Left lung (tissue), 4 donors: ENCODE measurements at regions not wholly inside any gene's neighbourhood (a gene's known extent, or its start where the extent isn't known, plus 50 kb on each side); places are given as distances from the start of the nearest gene placed in this dataset.
A peak's percentile ranks its signal among the peaks of the same experiment; 100 is the strongest.

Source experiments
- ATAC-seq: fragments of 200-7000 bp; cut with Tn5 transposase; one replicate; pipeline ENCODE4 v1.9.1; 2020; ENCODE audit warnings: moderate library complexity
- DNase-seq, 4 donors: peaks; one replicate each; pipeline ENCODE4 v3.0.0-alpha.2; 2013 to 2020
- H3K27ac ChIP-seq, 2 donors: fragments of 200-600 bp; sonication (generic) in 1 of 2; one replicate each; pipeline versions ENCODE4 v1.5.0 to v1.8.0; 2020 to 2021
- H3K27me3 ChIP-seq, 2 donors: fragments of 200-600 bp; sonication (generic) in 1 of 2; one replicate each; pipeline versions ENCODE4 v1.5.0 to v1.8.0; 2020 to 2021
- H3K36me3 ChIP-seq, 2 donors: fragments of 200-600 bp; sonication (generic) in 1 of 2; one replicate each; pipeline versions ENCODE4 v1.5.0 to v1.8.0; 2020 to 2021
- H3K4me1 ChIP-seq, 2 donors: fragments of 200-600 bp; one replicate each; pipeline ENCODE4 v1.8.0; 2021
- H3K4me3 ChIP-seq, 2 donors: fragments of 200-600 bp; sonication (generic) in 1 of 2; one replicate each; pipeline versions ENCODE4 v1.5.0 to v1.8.0; 2020 to 2021; ENCODE audit warnings: mild to moderate bottlenecking in 1 of 2
- H3K9me3 ChIP-seq, 2 donors: fragments of 200-600 bp; sonication (generic) in 1 of 2; one replicate each; pipeline versions ENCODE4 v1.5.0 to v1.8.0; 2020 to 2021
- CTCF ChIP-seq, 2 donors: fragments of 200-600 bp; sonication (generic) in 1 of 2; IDR thresholded peaks; one replicate each; pipeline versions ENCODE4 v1.5.0 to v1.8.0; 2021; ENCODE audit warnings: antibody characterized with exemption in 2 of 2
- intact Hi-C, 2 donors: fragments of 100-400 bp; cut with DNase I; formaldehyde crosslinking; loops; one replicate each; pipeline versions ENCODE4 v1.11.2 to v1.14.2; 2022
- donor health status: DM: no; HTN: yes; CAD: no.
- donor health status: DM: no; HTN: no; CAD: no.

- Histone ChIP-seq H3K4me3 (no peak overlapping the region), H3K27ac (no peak overlapping the region), H3K4me1 (peaks cover 3 to 8% of the 10 kb centered on the region in 2 donors), H3K27me3 (no peaks in the 10 kb centered on the region), H3K9me3 (no peaks in the 10 kb centered on the region), H3K36me3 (no peaks in the 10 kb centered on the region)
- DNase-seq (no peak), ATAC-seq (no peak)
- intact Hi-C loops = no loop called here
- no peak for TF ChIP-seq CTCF (IDR thresholded peaks at IDR 0.05)
Measured at GRCh38 chr1:47554901-47555300, 117.1 kb downstream of the FOXD2 start.

GRCh38 chr1:47555306-47555705 is 117.5 kb downstream of the FOXD2 start:
- TF ChIP-seq CTCF (IDR thresholded peaks at IDR 0.05) = no peak
- DNase-seq (peak in 1 of 4 donors; percentile 55), ATAC-seq (peak; percentile 73)
- no peak overlapping the region for H3K27ac ChIP-seq
- intact Hi-C loops = no loop called here
- no peaks in the 10 kb centered on the region for H3K36me3 ChIP-seq
- no peaks in the 10 kb centered on the region for H3K9me3 ChIP-seq
- H3K27me3 ChIP-seq = no peaks in the 10 kb centered on the region
- peaks cover 3 to 8% of the 10 kb centered on the region in 2 donors for H3K4me1 ChIP-seq
- H3K4me3 ChIP-seq = no peak overlapping the region

- H3K27me3 ChIP-seq = no peaks in the 10 kb centered on the region
- intact Hi-C loops = no loop called here
- peaks cover 3 to 8% of the 10 kb centered on the region in 2 donors for H3K4me1 ChIP-seq
- no peak for TF ChIP-seq CTCF (IDR thresholded peaks at IDR 0.05)
- no peak overlapping the region for H3K27ac ChIP-seq
- no peaks in the 10 kb centered on the region for H3K36me3 ChIP-seq
- ATAC-seq = no peak
- H3K4me3 ChIP-seq = no peak overlapping the region
- no peaks in the 10 kb centered on the region for H3K9me3 ChIP-seq
- DNase-seq = peak in 1 of 4 donors; percentile 46
Measured at GRCh38 chr1:47555841-47556560, 118.2 kb downstream of the FOXD2 start.

GRCh38 chr1:47557066-47557465 is 119.2 kb downstream of the FOXD2 start:
- no peak for ATAC-seq
- Histone ChIP-seq H3K27me3 (no peaks in the 10 kb centered on the region), H3K27ac (no peak overlapping the region), H3K4me1 (peaks cover 3 to 8% of the 10 kb centered on the region in 2 donors), H3K4me3 (no peak overlapping the region), H3K36me3 (no peaks in the 10 kb centered on the region), H3K9me3 (no peaks in the 10 kb centered on the region)
- no peak for TF ChIP-seq CTCF (IDR thresholded peaks at IDR 0.05)
- DNase-seq = no peak
- intact Hi-C loops = no loop called here

- peak; percentile 74 for ATAC-seq
- peak in 2 of 4 donors; percentile 48 to 60 for DNase-seq
- peaks cover 3 to 8% of the 10 kb centered on the region in 2 donors for H3K4me1 ChIP-seq
- intact Hi-C loops = no loop called here
- no peaks in the 10 kb centered on the region for H3K36me3 ChIP-seq
- no peaks in the 10 kb centered on the region for H3K27me3 ChIP-seq
- no peaks in the 10 kb centered on the region for H3K9me3 ChIP-seq
- no peak for TF ChIP-seq CTCF (IDR thresholded peaks at IDR 0.05)
- H3K27ac ChIP-seq = peak overlapping the region in 1 of 2 donors; percentile 59
- H3K4me3 ChIP-seq = no peak overlapping the region
Measured at GRCh38 chr1:47558601-47559593, 121.1 kb downstream of the FOXD2 start.
